ENCODE measurements at regions not wholly inside any gene's neighbourhood (a gene's known extent, or its start where the extent isn't known, plus 50 kb on each side); places are given as distances from the start of the nearest gene placed in this dataset.
A peak's percentile ranks its signal among the peaks of the same experiment; 100 is the strongest.

DNA sequence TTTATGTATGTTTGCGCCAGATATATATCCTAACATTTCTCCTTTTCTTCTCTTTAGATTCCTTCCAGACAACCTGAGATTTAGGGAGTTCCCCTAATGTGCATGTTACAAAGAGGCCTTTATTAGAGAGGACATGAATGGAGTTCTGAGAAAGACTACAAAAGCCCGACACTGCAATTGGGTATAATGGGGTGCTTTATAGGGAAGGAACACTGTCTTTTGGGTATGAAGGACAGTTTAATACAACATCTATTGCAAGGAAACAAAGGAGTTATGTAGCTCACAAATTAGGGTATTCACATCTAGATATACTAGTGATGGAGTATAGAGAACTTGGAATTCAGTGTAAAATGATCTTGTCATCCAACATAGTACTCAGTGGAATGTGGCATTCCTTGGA, 383.8 kb downstream of the FIGN start:
- in situ Hi-C loops (cut with MboI; ENCODE audit: low sequenced_read_pairs, unreplicated experiment) = no loop called here

GRCh38 chr2:163351143-163351542, 384.7 kb downstream of the FIGN start:
- in situ Hi-C loops (cut with MboI; ENCODE audit: low sequenced_read_pairs, unreplicated experiment) = no loop called here
- TF ChIP-seq, protein P1, sequence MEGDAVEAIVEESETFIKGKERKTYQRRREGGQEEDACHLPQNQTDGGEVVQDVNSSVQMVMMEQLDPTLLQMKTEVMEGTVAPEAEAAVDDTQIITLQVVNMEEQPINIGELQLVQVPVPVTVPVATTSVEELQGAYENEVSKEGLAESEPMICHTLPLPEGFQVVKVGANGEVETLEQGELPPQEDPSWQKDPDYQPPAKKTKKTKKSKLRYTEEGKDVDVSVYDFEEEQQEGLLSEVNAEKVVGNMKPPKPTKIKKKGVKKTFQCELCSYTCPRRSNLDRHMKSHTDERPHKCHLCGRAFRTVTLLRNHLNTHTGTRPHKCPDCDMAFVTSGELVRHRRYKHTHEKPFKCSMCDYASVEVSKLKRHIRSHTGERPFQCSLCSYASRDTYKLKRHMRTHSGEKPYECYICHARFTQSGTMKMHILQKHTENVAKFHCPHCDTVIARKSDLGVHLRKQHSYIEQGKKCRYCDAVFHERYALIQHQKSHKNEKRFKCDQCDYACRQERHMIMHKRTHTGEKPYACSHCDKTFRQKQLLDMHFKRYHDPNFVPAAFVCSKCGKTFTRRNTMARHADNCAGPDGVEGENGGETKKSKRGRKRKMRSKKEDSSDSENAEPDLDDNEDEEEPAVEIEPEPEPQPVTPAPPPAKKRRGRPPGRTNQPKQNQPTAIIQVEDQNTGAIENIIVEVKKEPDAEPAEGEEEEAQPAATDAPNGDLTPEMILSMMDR (IDR thresholded peaks at IDR 0.05; ENCODE audit: borderline replicate concordance, control extremely low read depth, extremely low read depth, insufficient read depth, missing control alignments) = no peak

More for the DNA sequence above, 383.8 kb downstream of the FIGN start:
- TF ChIP-seq, protein P1 (IDR thresholded peaks at IDR 0.05; ENCODE audit: borderline replicate concordance, control extremely low read depth, extremely low read depth, insufficient read depth, missing control alignments) = no peak
- no peak for DNase-seq (ENCODE audit: low spot score)

GRCh38 chr2:163348857-163349380, 386.9 kb downstream of the FIGN start:
- DNase-seq (ENCODE audit: low spot score) = no peak
- in situ Hi-C loops (cut with MboI; ENCODE audit: low sequenced_read_pairs, unreplicated experiment) = loop anchor here (25.0 kb wide), 1 partner anchor 713 kb away; no protein-coding TSS in a partner anchor
- TF ChIP-seq, protein P1 (IDR thresholded peaks at IDR 0.05; ENCODE audit: borderline replicate concordance, control extremely low read depth, extremely low read depth, insufficient read depth, missing control alignments) = no peak

More at GRCh38 chr2:163351143-163351542, 384.7 kb downstream of the FIGN start:
- DNase-seq (ENCODE audit: low spot score) = no peak

DNA sequence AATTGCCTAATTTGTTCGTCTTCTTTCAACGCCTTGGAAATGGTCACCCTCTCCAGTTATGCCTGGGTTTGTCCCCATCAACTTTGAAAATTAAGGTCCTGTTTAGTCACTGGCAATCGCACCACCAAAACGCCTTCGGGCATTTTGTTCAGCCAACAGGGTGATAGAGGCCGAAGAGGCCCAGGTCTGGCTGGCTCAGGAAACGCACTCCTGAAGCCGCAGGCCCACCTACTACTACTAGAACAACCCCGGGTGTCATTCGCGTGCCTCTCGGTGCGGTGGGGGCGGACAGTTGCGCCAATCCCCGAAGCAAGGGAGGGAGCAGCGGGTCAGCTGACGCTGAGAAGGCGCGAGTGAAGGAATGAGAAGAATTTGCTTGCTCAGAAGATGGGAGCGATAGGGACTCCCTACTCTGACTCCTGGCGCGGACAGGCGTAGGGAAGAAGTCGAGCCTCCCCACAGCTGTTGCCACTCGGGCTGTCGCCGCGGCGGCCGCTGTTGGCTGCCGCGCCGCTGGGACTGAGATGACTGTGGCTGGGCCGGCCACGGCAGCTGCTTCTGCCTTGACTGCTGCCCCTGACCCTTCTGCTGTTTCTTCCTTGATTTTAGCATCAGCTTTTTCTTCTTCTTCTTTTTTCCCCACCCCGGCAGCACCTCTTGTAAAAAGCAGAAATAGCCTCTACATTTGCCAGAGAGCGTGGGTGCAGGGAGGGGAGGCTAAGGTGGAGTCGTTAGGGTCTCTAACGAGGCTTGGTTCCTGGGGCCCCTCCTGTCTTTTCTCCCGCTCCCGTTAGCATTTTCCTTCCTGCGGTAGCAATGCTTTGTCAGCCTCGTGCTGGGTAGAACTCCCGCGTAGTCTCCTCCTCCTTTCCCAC, 387.6 kb downstream of the FIGN start:
- TF ChIP-seq, protein P1 (IDR thresholded peaks at IDR 0.05; ENCODE audit: borderline replicate concordance, control extremely low read depth, extremely low read depth, insufficient read depth, missing control alignments) = no peak
- in situ Hi-C loops (cut with MboI; ENCODE audit: low sequenced_read_pairs, unreplicated experiment) = loop anchor here (25.0 kb wide), 1 partner anchor 714 kb away; no protein-coding TSS in a partner anchor
- no peak for DNase-seq (ENCODE audit: low spot score)

DNA sequence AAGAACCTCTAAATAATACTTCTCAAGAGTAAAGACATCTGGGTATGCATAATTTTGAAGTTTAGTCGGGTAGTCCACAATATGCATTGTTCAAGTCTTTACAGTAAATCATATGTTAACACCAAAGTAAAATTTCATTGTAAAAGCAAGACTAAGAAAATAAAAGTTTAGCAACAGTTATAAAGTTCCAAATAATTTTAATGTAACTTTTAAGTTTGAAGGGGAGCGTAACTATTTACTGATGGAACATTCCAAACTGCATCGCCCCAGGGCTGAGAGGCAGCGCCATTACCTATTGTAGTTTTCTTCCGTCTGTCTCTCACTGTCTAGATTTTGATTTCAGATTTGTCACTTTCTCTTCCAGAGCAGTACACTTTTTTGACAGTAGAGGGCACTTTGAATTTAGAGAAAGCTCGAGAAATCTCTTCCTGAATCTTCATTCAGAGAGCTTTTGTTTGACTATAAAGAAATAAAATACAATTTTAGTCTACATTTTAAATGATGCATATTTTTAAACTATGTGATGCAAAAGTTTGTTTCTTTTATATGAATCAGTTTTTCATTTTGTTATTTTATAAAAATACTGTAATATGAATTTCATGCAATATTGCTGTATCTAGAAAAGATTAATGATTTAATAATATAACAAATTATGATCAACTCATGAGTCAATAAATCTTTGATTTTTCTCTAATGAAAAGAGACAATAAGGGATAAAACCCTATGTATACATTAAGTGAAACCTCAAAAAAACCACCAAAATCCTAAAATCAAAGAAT, 389.8 kb downstream of the FIGN start:
- TF ChIP-seq, protein P1 (IDR thresholded peaks at IDR 0.05; ENCODE audit: borderline replicate concordance, control extremely low read depth, extremely low read depth, insufficient read depth, missing control alignments) = peak; percentile 59
- in situ Hi-C loops (cut with MboI; ENCODE audit: low sequenced_read_pairs, unreplicated experiment) = loop anchor here (25.0 kb wide), 1 partner anchor 716 kb away; no protein-coding TSS in a partner anchor
- DNase-seq (ENCODE audit: low spot score) = peak; percentile 55

GRCh38 chr2:163343316-163343715, 392.5 kb downstream of the FIGN start:
- in situ Hi-C loops (cut with MboI; ENCODE audit: low sequenced_read_pairs, unreplicated experiment) = loop anchor here (25.0 kb wide), 1 partner anchor 719 kb away; no protein-coding TSS in a partner anchor
- TF ChIP-seq, protein P1 (IDR thresholded peaks at IDR 0.05; ENCODE audit: borderline replicate concordance, control extremely low read depth, extremely low read depth, insufficient read depth, missing control alignments) = no peak

More at GRCh38 chr2:163343316-163343715, 392.5 kb downstream of the FIGN start:
- DNase-seq (ENCODE audit: low spot score) = no peak

Data from GM13976 (cell line).